Body of pancreas (tissue), 4 donors: ENCODE measurements at regions not wholly inside any gene's neighbourhood (a gene's known extent, or its start where the extent isn't known, plus 50 kb on each side); places are given as distances from the start of the nearest gene placed in this dataset.

Source experiments
- ATAC-seq: fragments of 150-250 bp; one replicate; pipeline ENCODE4 v1.9.1; 2016
- DNase-seq, 4 donors: peaks; one replicate each; pipeline ENCODE4 v3.0.0-alpha.2; 2019
- H3K27ac ChIP-seq, 4 donors: fragments of 200-600 bp; sonication (generic); 1 replicate in 3 of 4; 2 replicates in 1 of 4; pipeline versions ENCODE4 v1.5.1 to v1.6.1; 2016 to 2019; ENCODE audit warnings: mild to moderate bottlenecking in 1 of 4, mixed read lengths in 1 of 4, moderate library complexity in 1 of 4
- H3K27me3 ChIP-seq, 2 donors: fragments of 200-600 bp; sonication (generic); one replicate each; pipeline ENCODE4 v1.6.0; 2016; ENCODE audit warnings: mild to moderate bottlenecking in 1 of 2
- H3K36me3 ChIP-seq, 2 donors: fragments of 200-600 bp; sonication (generic); replicated peaks in 1 of 2; 2 replicates each; pipeline ENCODE4 v1.5.1; 2016; ENCODE audit warnings: low read depth in 2 of 2; ENCODE audit not compliant: insufficient read depth in 1 of 2
- H3K4me1 ChIP-seq: fragments of 200-600 bp; sonication (generic); one replicate; pipeline ENCODE4 v1.6.0; 2016
- H3K4me3 ChIP-seq, 2 donors: fragments of 200-600 bp; sonication (generic); 1 replicate in 1 of 2; 2 replicates in 1 of 2; pipeline ENCODE4 v1.5.1; 2016 to 2019
- H3K9me3 ChIP-seq, 3 donors: fragments of 200-600 bp; sonication (generic); 1 replicate in 2 of 3; 2 replicates in 1 of 3; pipeline ENCODE4 v1.5.1; 2016
- POLR2A ChIP-seq, 3 donors: fragments of 450-650 bp; IDR thresholded peaks; one replicate each; pipeline ENCODE4 v1.6.1; 2016; ENCODE audit warnings: antibody characterized with exemption in 3 of 3, mild to moderate bottlenecking in 2 of 3
- WGBS, 2 donors: methylation state at CpG; one replicate each; pipeline ENCODE4 v1.1.5; 2017; 5-methylcytosine and 5-hydroxymethylcytosine counted together
- intact Hi-C: fragments of 100-400 bp; cut with DNase I; formaldehyde crosslinking; loops from one replicate; pipeline ENCODE4 v1.15.1; 2023
- TF ChIP-seq, protein P1 (sequence below), 7 experiments: fragments of 450-650 bp in 4 of 7; fragments of 200-600 bp in 3 of 7; sonication (generic) in 3 of 7; IDR thresholded peaks; one replicate each; pipeline ENCODE4 v1.5.1; 2016 to 2019; ENCODE audit warnings: antibody characterized with exemption in 7 of 7

DNA sequence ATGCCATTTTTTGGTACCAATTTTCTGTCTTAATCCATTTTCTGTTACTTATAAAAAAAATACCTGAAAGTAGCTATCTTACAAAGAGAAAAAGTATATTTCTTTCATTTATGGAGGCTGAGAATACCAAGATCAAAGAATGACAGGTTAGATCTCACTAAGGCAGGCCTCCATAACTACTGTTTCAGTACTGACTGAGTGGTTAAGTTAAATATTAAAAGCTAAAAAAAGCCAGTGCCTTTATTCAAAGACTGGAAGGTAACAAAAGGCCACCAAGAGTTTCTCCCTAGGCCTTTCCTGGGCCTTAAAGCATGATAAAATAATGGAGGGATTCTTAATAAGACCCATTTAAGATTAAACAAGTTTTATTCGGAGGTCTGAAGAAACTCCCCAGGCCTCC, 687.7 kb upstream of the ADGRL4 start:
- TF ChIP-seq POLR2A (IDR thresholded peaks at IDR 0.05), result no peak
- TF ChIP-seq, protein P1, sequence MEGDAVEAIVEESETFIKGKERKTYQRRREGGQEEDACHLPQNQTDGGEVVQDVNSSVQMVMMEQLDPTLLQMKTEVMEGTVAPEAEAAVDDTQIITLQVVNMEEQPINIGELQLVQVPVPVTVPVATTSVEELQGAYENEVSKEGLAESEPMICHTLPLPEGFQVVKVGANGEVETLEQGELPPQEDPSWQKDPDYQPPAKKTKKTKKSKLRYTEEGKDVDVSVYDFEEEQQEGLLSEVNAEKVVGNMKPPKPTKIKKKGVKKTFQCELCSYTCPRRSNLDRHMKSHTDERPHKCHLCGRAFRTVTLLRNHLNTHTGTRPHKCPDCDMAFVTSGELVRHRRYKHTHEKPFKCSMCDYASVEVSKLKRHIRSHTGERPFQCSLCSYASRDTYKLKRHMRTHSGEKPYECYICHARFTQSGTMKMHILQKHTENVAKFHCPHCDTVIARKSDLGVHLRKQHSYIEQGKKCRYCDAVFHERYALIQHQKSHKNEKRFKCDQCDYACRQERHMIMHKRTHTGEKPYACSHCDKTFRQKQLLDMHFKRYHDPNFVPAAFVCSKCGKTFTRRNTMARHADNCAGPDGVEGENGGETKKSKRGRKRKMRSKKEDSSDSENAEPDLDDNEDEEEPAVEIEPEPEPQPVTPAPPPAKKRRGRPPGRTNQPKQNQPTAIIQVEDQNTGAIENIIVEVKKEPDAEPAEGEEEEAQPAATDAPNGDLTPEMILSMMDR (IDR thresholded peaks at IDR 0.05), result no peak
- intact Hi-C loops, result no loop called here
- Histone ChIP-seq H3K4me1 (peaks cover 27% of the 10 kb centered on the region), H3K27me3 (no peaks in the 10 kb centered on the region), H3K27ac (no peak overlapping the region), H3K9me3 (no peaks in the 10 kb centered on the region), H3K36me3 (no peaks in the 10 kb centered on the region), H3K4me3 (no peak overlapping the region)
- WGBS, 2 donors, result 56% methylated on average over 1 of the region's 1 CpG
- ATAC-seq (no peak), DNase-seq (no peak)

DNA sequence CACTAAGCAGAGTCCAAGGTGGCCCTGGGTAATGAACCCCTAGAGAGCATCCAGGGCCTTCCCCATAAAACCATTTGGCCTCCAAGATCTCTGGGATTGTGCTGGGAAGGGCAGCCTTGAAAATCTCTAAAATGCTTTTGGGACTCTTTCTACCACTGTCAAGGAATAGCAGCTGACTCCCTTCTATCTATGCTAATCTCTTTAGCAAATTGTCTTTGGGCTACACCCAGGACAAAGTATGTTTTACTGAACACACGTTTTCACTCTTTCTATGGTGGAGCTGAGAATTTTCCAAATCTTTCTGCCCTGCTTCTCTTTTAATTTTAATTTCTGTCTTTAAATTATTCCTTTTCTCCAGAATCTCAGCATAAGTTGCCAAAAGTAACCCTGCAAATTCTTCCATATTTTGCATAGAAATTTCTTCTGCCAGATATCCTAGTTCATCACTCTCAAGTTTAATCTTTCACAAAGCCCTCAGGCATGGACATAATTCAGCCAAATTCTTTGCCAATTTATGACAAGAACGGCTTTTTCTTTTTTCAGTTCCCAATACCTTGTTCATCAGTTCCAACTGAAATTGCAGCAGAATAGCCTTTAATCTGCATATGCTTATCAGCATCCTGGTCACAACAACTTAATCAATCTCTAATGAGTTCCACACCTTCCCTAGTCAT, 687.0 kb upstream of the ADGRL4 start:
- H3K4me3 ChIP-seq, result no peak overlapping the region
- 46 to 56% methylated on average over 2 of the region's 2 CpGs for WGBS, 2 donors
- H3K4me1 ChIP-seq, result peaks cover 27% of the 10 kb centered on the region
- DNase-seq (no peak), ATAC-seq (no peak)
- intact Hi-C loops, result no loop called here
- no peaks in the 10 kb centered on the region for H3K36me3 ChIP-seq
- no peak overlapping the region for H3K27ac ChIP-seq
- H3K9me3 ChIP-seq, result no peaks in the 10 kb centered on the region
- H3K27me3 ChIP-seq, result no peaks in the 10 kb centered on the region
- no peak for TF ChIP-seq POLR2A (IDR thresholded peaks at IDR 0.05)
- TF ChIP-seq, protein P1 (IDR thresholded peaks at IDR 0.05), result no peak

DNA sequence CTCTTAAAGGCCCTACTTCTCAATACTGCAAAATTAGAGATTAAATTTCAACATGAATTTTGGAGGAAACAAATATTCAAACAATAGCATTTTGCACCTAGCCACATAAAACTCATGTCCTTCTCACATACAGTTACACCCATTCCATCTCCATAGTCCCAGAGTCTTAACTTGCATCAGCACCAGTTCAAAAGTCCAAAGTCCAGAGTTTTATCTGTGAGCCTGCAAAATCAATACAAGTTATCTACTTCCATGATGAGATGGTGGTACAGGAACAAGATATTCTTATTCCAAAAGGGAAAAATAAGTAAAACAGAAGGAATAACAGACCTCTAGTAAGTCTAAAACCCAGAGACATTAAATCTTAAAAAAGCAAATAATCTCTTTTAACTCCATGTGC, 686.0 kb upstream of the ADGRL4 start:
- no peak overlapping the region for H3K27ac ChIP-seq
- no peaks in the 10 kb centered on the region for H3K36me3 ChIP-seq
- peaks cover 27% of the 10 kb centered on the region for H3K4me1 ChIP-seq
- no peaks in the 10 kb centered on the region for H3K27me3 ChIP-seq
- no peaks in the 10 kb centered on the region for H3K9me3 ChIP-seq
- H3K4me3 ChIP-seq, result no peak overlapping the region
- intact Hi-C loops, result no loop called here
- DNase-seq (peak in 1 of 4 donors; percentile 20), ATAC-seq (peak; percentile 85)
- TF ChIP-seq, protein P1 (IDR thresholded peaks at IDR 0.05), result no peak
- TF ChIP-seq POLR2A (IDR thresholded peaks at IDR 0.05), result no peak

DNA sequence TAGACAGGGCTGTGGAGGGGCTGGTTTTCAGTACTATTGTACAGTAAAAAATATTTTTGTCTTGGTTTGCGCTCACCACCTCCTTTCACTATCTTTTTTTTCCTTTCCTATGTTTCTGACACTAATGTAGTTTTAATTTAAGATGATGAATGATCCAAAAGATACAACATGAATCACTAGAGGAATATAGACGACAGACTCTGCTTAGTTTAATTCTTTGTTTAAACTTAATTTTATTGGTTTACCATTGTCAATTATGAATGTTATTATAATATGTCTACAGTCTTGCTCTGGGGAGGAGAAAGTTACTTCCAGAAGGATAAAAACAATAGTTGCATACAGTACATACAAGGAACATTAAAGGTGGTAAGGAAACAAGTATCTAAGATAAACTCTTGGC, 682.4 kb upstream of the ADGRL4 start:
- Histone ChIP-seq H3K4me1 (peaks cover 20% of the 10 kb centered on the region), H3K27ac (no peak overlapping the region), H3K36me3 (no peaks in the 10 kb centered on the region), H3K9me3 (no peaks in the 10 kb centered on the region), H3K27me3 (no peaks in the 10 kb centered on the region), H3K4me3 (no peak overlapping the region)
- no peak for DNase-seq
- intact Hi-C loops, result no loop called here
- 79 to 88% methylated on average over 2 of the region's 2 CpGs for WGBS, 2 donors
- TF ChIP-seq POLR2A (IDR thresholded peaks at IDR 0.05), result no peak
- TF ChIP-seq, protein P1 (IDR thresholded peaks at IDR 0.05), result no peak
- no peak for ATAC-seq

DNA sequence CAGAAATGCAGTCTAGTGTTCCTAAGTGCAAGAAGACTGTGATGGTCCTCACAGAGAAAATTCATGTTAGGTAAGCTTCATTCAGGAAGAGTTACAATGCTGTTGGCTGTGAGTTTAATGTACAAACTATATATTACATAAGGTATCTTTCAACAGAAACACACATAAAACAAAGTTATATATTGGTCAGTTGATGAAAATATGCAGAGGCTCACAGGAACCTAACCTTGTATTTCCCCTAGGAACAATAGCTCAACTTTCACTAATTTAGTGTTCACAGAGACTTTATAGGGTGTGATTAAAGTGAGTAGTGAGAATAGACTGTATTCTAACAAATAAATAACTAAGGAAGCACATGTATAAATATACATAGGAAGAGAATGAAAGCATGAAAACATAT, 676.9 kb upstream of the ADGRL4 start:
- Histone ChIP-seq H3K27me3 (no peaks in the 10 kb centered on the region), H3K27ac (no peak overlapping the region), H3K4me1 (no peaks in the 10 kb centered on the region), H3K4me3 (no peak overlapping the region), H3K9me3 (no peaks in the 10 kb centered on the region), H3K36me3 (no peaks in the 10 kb centered on the region)
- ATAC-seq (no peak), DNase-seq (no peak)
- no peak for TF ChIP-seq POLR2A (IDR thresholded peaks at IDR 0.05)
- TF ChIP-seq, protein P1 (IDR thresholded peaks at IDR 0.05), result no peak
- intact Hi-C loops, result no loop called here
